Lung (tissue), 11 donors: ENCODE measurements at regions not wholly inside any gene's neighbourhood (a gene's known extent, or its start where the extent isn't known, plus 50 kb on each side); places are given as distances from the start of the nearest gene placed in this dataset.

Experiments
- ATAC-seq: fragments of 200-7000 bp; cut with Tn5 transposase; one replicate; pipeline ENCODE4 v1.9.1; 2020; ENCODE audit warnings: moderate number of reproducible peaks; ENCODE audit not compliant: insufficient read depth, low FRiP score
- DNase-seq, 3 donors: peaks; one replicate each; pipeline ENCODE4 v3.0.0-alpha.2; 2013 to 2017
- H3K27ac ChIP-seq, 2 donors: one replicate each; pipeline ENCODE4 v1.5.1; 2013; ENCODE audit warnings: mild to moderate bottlenecking in 2 of 2, moderate library complexity in 2 of 2, control low read depth in 1 of 2, inconsistent platforms in 1 of 2, low read depth in 1 of 2, low read length in 1 of 2
- H3K27me3 ChIP-seq, 3 donors: one replicate each; pipeline ENCODE4 v1.5.1; 2013; ENCODE audit warnings: low read length in 2 of 3; ENCODE audit not compliant: control insufficient read depth in 3 of 3, insufficient read depth in 3 of 3
- H3K36me3 ChIP-seq, 4 donors: one replicate each; pipeline ENCODE4 v1.5.1; 2013; ENCODE audit warnings: low read length in 4 of 4, mild to moderate bottlenecking in 1 of 4, moderate library complexity in 1 of 4; ENCODE audit not compliant: control insufficient read depth in 4 of 4, insufficient read depth in 4 of 4
- H3K4me1 ChIP-seq, 5 donors: one replicate each; pipeline ENCODE4 v1.5.1; 2013; ENCODE audit warnings: low read length in 5 of 5, mild to moderate bottlenecking in 2 of 5, moderate library complexity in 1 of 5; ENCODE audit not compliant: control insufficient read depth in 5 of 5, insufficient read depth in 5 of 5
- H3K4me3 ChIP-seq: one replicate; pipeline ENCODE4 v1.5.1; 2013; ENCODE audit warnings: mild to moderate bottlenecking, control low read depth, moderate library complexity
- H3K9ac ChIP-seq, 2 donors: one replicate each; pipeline ENCODE4 v1.5.1; 2013; ENCODE audit warnings: low read length in 2 of 2, control low read depth in 1 of 2; ENCODE audit not compliant: insufficient read depth in 1 of 2
- H3K9me3 ChIP-seq, 4 donors: one replicate each; pipeline ENCODE4 v1.5.1; 2013; ENCODE audit warnings: low read length in 3 of 4, mild to moderate bottlenecking in 1 of 4, moderate library complexity in 1 of 4; ENCODE audit not compliant: control insufficient read depth in 4 of 4, insufficient read depth in 3 of 4
- WGBS, 2 donors: extraction: QIAGEN DNeasy Blood & Tissue Kit; methylation state at CpG; one replicate each; pipeline ENCODE4 v1.1.7; 2013; 5-methylcytosine and 5-hydroxymethylcytosine counted together
- TF ChIP-seq, protein P1 (sequence below): IDR thresholded peaks from 2 replicates; pipeline ENCODE4 v1.5.1; 2012; ENCODE audit warnings: mild to moderate bottlenecking; ENCODE audit errors: control extremely low read depth, extremely low read depth
- donor health status: control.
- donor health status: control.
- donor health status: Bipolar disorder and iron deficiency.
- donor health status: healthy.
- donor health status: DM: yes; HTN: yes; CAD: no.

DNA sequence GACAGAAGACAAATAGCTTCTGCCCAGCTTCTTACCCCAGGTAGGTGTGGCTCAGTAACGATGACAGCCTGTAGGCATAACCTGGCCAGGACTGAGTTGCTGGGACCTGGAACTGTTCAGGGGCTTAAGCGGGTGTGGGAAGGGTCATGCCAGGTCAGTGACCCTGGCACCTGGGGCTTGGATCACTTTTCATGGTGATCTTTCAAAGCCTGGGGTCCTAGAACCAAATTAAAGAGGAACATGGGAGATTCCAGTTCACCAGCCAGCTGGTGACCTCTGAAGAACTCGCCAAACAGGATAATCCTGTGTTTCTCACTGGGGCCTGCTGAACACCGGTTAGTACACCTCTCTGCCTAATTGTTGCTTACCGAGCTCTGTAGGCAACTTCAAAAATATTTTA lies 102.6 kb upstream of the LMNTD1 start:
- DNase-seq (peak; percentile 25 to 58 (median 37)), ATAC-seq (no peak)
- TF ChIP-seq, protein P1, sequence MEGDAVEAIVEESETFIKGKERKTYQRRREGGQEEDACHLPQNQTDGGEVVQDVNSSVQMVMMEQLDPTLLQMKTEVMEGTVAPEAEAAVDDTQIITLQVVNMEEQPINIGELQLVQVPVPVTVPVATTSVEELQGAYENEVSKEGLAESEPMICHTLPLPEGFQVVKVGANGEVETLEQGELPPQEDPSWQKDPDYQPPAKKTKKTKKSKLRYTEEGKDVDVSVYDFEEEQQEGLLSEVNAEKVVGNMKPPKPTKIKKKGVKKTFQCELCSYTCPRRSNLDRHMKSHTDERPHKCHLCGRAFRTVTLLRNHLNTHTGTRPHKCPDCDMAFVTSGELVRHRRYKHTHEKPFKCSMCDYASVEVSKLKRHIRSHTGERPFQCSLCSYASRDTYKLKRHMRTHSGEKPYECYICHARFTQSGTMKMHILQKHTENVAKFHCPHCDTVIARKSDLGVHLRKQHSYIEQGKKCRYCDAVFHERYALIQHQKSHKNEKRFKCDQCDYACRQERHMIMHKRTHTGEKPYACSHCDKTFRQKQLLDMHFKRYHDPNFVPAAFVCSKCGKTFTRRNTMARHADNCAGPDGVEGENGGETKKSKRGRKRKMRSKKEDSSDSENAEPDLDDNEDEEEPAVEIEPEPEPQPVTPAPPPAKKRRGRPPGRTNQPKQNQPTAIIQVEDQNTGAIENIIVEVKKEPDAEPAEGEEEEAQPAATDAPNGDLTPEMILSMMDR = no peak
- H3K9me3 ChIP-seq = no peaks in the 10 kb centered on the region
- no peak overlapping the region for H3K27ac ChIP-seq
- no peak overlapping the region for H3K4me3 ChIP-seq
- WGBS, 2 donors = 83 to 91% methylated on average over 5 of the region's 5 CpGs
- peaks cover 0 to 3% (median 0%) of the 10 kb centered on the region in 5 donors for H3K4me1 ChIP-seq
- no peaks in the 10 kb centered on the region for H3K27me3 ChIP-seq
- H3K9ac ChIP-seq = no peak overlapping the region
- H3K36me3 ChIP-seq = no peaks in the 10 kb centered on the region

DNA sequence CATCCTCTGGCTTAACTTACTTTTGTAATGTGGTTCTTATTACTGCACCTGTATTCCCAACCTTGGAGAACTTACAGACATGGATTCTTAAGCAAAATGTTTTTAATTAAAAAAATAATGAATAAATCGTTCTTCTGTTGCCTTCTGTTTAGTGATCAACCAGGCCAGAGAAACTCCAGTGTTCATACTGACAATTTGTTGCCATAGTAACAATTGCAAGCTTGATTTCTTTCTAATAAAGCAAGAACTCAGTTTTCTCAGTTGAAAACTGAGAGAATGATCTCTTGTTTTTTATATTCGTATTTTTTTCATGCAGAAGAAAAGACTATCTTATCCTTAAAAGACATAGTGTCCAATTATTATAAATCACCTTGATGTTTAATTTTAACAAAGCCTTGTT lies 106.5 kb upstream of the LMNTD1 start:
- Histone ChIP-seq H3K4me3 (no peak overlapping the region), H3K36me3 (no peaks in the 10 kb centered on the region), H3K27ac (no peak overlapping the region), H3K4me1 (no peaks in the 10 kb centered on the region), H3K9ac (no peak overlapping the region), H3K9me3 (no peaks in the 10 kb centered on the region), H3K27me3 (no peaks in the 10 kb centered on the region)
- DNase-seq (no peak), ATAC-seq (no peak)
- 87 to 88% methylated on average over 2 of the region's 2 CpGs for WGBS, 2 donors
- TF ChIP-seq, protein P1 = no peak

DNA sequence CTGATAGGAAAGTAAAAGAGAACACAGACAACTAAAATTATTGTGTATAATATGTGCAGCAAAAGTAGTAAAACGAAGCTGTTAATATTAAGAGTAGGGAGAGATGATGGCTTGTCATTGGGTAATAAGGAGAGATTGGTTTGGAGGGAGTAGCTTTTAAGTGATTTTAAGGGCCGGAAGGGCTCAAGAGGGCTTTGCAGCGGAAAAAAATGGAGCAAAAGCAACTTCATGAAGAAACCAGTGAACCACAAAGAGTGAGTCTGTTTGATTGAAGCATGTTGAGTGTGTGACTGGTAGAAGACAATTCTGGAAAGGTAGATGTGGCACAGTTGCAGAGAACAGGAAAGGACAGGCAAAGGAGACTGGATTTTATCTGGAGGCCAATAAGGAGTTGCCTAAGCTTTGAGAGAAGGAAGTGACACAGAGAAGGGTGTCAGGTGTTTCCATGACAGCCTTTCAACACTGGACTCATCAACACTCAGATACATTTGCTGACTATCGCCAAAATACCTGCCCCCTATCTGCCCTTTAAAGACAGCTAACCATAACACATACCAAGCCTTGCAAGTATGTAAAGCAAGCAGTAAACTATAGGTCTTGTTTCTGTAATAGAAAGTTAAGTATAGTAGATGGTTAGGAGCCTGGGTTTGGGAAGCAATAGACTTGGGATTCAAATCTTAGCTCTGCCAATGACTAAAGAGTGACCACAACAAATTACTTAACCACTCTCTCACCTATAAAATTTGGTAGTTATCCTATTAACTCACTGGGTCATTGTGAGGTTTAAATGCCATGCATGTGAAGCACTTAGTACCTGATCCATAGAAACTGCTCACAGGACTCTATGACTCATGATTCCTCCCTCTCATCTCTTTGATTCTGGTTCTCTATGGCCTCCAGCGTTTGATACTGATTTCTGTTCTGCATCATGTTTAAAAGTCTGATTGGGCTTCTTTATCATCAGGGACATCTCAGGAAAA lies 117.3 kb upstream of the LMNTD1 start:
- Histone ChIP-seq H3K9ac (no peak overlapping the region), H3K4me3 (no peak overlapping the region), H3K36me3 (no peaks in the 10 kb centered on the region), H3K9me3 (no peaks in the 10 kb centered on the region), H3K27me3 (no peaks in the 10 kb centered on the region), H3K27ac (no peak overlapping the region), H3K4me1 (no peaks in the 10 kb centered on the region)
- 79 to 87% methylated on average over 5 of the region's 5 CpGs for WGBS, 2 donors
- DNase-seq = no peak
- TF ChIP-seq, protein P1 = no peak
- ATAC-seq = no peak
